Calu3 (cell line): ENCODE measurements at regions not wholly inside any gene's neighbourhood (a gene's known extent, or its start where the extent isn't known, plus 50 kb on each side); places are given as distances from the start of the nearest gene placed in this dataset.
"Not testable (repeated sequence)": the region's sequence is repeated elsewhere in the genome, so short reads cannot be mapped to it uniquely, and the experiment has no call there.

Source experiments
- BruUV-seq: library from RNA; stranded (reverse); fragments of 400-500 nt; replicated peaks from 2 replicates; lab custom pipeline; 2021; lab: Mats Ljungman, UMichigan
- CTCF ChIA-PET: fragments of 300-600 bp; sonication (Branson Sonifier 250); formaldehyde crosslinking; loops from one replicate; lab custom pipeline; 2022; ENCODE audit warnings: antibody characterized with exemption; lab: Charles Lee
- DNase-seq: peaks from one replicate; pipeline ENCODE4 v3.0.0; 2022
- H3K27ac Mint-ChIP-seq: one replicate; pipeline ENCODE4 v1.8.0; 2022; ENCODE audit warnings: mixed read lengths; ENCODE audit not compliant: unreplicated experiment
- H3K27me3 Mint-ChIP-seq: one replicate; pipeline ENCODE4 v1.8.0; 2022; ENCODE audit warnings: mixed read lengths; ENCODE audit not compliant: unreplicated experiment
- H3K36me3 Mint-ChIP-seq: one replicate; pipeline ENCODE4 v1.8.0; 2022; ENCODE audit warnings: mild to moderate bottlenecking, moderate library complexity, mixed read lengths; ENCODE audit not compliant: insufficient read depth, unreplicated experiment
- H3K4me1 Mint-ChIP-seq: one replicate; pipeline ENCODE4 v1.8.0; 2022; ENCODE audit warnings: mild to moderate bottlenecking, low read depth, mixed read lengths; ENCODE audit not compliant: unreplicated experiment
- H3K4me3 Mint-ChIP-seq: one replicate; pipeline ENCODE4 v1.8.0; 2022; ENCODE audit warnings: mild to moderate bottlenecking, low read depth, moderate library complexity, mixed read lengths; ENCODE audit not compliant: unreplicated experiment
- H3K9me3 Mint-ChIP-seq: one replicate; pipeline ENCODE4 v1.8.0; 2022; ENCODE audit warnings: low read depth, mixed read lengths; ENCODE audit not compliant: unreplicated experiment
- intact Hi-C: fragments of 100-400 bp; cut with micrococcal nuclease; formaldehyde crosslinking; loops from one replicate; pipeline ENCODE4 v1.10.0; 2022; ENCODE audit not compliant: unreplicated experiment
- TF ChIP-seq, protein P1 (sequence below): fragments of 200-600 bp; IDR thresholded peaks from one replicate; pipeline ENCODE4 v1.8.0; 2022; ENCODE audit warnings: antibody characterized with exemption; ENCODE audit not compliant: unreplicated experiment

DNA sequence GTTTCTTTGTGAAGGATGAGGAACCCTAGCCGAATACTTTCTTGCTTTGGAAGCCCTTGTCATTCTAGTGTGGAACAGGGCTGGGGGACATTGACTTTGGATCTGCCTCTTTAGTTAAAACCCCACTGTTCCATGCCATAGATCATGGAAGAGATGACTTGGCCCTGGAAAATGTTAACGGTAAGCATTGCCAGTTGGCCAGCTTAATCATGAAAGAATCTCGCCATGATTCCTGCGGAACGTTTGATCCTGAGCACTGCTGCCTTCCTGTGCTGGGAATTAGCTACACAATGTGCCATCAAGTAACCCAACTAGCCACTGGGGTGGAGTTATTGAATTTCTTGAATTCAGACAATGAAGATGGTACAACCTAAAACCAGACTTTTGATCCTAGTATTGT is 177.6 kb upstream of the FZD8 start:
- no peaks in the 10 kb centered on the region for H3K36me3 Mint-ChIP-seq
- DNase-seq: no peak
- CTCF ChIA-PET: no interaction called here
- H3K9me3 Mint-ChIP-seq: no peaks in the 10 kb centered on the region
- no peaks in the 10 kb centered on the region for H3K4me1 Mint-ChIP-seq
- TF ChIP-seq, protein P1, sequence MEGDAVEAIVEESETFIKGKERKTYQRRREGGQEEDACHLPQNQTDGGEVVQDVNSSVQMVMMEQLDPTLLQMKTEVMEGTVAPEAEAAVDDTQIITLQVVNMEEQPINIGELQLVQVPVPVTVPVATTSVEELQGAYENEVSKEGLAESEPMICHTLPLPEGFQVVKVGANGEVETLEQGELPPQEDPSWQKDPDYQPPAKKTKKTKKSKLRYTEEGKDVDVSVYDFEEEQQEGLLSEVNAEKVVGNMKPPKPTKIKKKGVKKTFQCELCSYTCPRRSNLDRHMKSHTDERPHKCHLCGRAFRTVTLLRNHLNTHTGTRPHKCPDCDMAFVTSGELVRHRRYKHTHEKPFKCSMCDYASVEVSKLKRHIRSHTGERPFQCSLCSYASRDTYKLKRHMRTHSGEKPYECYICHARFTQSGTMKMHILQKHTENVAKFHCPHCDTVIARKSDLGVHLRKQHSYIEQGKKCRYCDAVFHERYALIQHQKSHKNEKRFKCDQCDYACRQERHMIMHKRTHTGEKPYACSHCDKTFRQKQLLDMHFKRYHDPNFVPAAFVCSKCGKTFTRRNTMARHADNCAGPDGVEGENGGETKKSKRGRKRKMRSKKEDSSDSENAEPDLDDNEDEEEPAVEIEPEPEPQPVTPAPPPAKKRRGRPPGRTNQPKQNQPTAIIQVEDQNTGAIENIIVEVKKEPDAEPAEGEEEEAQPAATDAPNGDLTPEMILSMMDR: no peak
- BruUV-seq: no TSS peak
- H3K4me3 Mint-ChIP-seq: no peak overlapping the region
- H3K27me3 Mint-ChIP-seq: peaks cover 9% of the 10 kb centered on the region
- intact Hi-C loops: no loop called here
- H3K27ac Mint-ChIP-seq: no peak overlapping the region

DNA sequence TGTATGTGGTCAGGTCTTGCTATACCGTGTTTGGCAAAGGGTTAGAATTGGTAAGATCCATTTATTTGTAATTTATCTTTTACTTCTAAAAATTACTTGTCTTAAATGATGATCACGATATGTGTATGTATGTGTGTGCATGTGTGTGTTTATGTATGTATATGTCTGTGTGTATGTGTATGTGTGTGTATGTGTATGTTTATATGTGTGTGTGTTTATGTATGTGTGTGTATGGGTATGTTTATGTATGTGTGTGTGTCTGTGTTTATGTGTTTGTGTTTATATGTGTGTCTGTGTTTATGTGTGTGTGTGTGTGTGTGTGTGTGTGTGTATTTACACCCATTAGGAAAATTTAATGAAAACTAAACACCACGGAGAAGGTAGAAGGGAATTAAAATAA is 176.9 kb upstream of the FZD8 start:
- H3K9me3 Mint-ChIP-seq: no peaks in the 10 kb centered on the region
- H3K4me1 Mint-ChIP-seq: no peaks in the 10 kb centered on the region
- no peaks in the 10 kb centered on the region for H3K36me3 Mint-ChIP-seq
- no peak overlapping the region for H3K4me3 Mint-ChIP-seq
- no peak overlapping the region for H3K27ac Mint-ChIP-seq
- H3K27me3 Mint-ChIP-seq: peaks cover 15% of the 10 kb centered on the region
- CTCF ChIA-PET: no interaction called here
- DNase-seq: no peak
- intact Hi-C loops: no loop called here
- BruUV-seq: no TSS peak
- TF ChIP-seq, protein P1: no peak

DNA sequence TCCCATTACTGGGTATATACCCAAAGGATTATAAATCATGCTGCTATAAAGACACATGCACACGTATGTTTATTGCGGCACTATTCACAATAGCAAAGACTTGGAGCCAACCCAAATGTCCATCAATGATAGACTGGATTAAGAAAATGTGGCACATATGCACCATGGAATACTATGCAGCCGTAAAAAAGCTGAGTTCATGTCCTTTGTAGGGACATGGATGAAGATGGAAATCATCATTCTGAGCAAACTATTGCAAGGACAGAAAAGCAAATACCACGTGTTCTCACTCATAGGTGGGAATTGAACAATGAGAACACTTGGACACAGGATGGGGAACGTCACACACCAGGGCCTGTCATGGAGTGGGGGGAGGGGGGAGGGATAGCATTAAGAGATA is 175.0 kb upstream of the FZD8 start:
- BruUV-seq, H3K27ac Mint-ChIP-seq, H3K36me3 Mint-ChIP-seq, intact Hi-C loops, H3K4me3 Mint-ChIP-seq, DNase-seq, H3K4me1 Mint-ChIP-seq, CTCF ChIA-PET, H3K9me3 Mint-ChIP-seq: not testable (repeated sequence)
- peaks cover 15% of the 10 kb centered on the region for H3K27me3 Mint-ChIP-seq

DNA sequence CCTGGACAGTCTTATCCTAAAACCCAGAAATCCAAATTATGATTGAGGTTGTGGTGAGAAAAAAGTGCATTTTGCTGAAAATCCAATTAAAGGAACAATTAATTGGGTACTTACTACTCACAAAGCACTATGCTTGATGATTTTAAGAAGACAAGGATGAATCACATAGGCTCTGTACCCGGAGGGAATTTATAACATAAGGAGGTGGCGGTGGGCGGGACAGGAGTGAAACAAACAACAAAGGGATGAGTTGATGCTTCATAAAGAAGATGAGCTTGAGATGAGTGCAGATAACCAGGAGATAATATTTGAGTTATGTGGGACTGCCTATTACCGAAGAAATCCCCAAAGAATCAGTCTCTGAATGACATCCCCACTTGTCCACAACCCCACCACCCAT is 171.1 kb upstream of the FZD8 start:
- no peak overlapping the region for H3K4me3 Mint-ChIP-seq

DNA sequence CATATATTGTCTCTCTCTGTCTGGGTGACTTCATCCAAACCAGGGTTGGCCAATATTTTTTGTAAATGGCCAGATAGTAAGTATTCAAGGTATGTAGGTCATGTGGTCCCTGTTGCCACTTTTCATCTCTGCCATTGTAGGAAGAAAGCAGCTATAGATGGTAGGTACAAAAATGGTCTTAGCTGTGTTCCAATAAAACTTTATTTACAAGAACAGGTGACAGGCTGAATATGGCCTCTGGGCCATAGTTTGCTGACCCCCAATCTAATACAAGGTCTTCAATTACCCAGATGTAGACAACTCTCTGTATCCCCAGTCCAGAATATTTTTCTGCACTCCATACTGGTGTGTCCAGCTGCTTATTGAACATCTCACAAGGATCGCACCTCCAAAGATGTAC is 166.2 kb upstream of the FZD8 start:
- H3K4me3 Mint-ChIP-seq: no peak overlapping the region
- no peaks in the 10 kb centered on the region for H3K36me3 Mint-ChIP-seq
- peaks cover 27% of the 10 kb centered on the region for H3K27me3 Mint-ChIP-seq
- no peak for DNase-seq
- peaks cover 14% of the 10 kb centered on the region for H3K9me3 Mint-ChIP-seq
- no peaks in the 10 kb centered on the region for H3K4me1 Mint-ChIP-seq
- BruUV-seq: no TSS peak
- TF ChIP-seq, protein P1: no peak
- H3K27ac Mint-ChIP-seq: no peak overlapping the region
- CTCF ChIA-PET: interaction anchor here (0.7 kb wide), 1 partner anchor 80 kb away, joined by 3 read pairs; no protein-coding TSS in a partner anchor
- intact Hi-C loops: no loop called here

More for the DNA sequence above, 171.1 kb upstream of the FZD8 start:
- H3K36me3 Mint-ChIP-seq: no peaks in the 10 kb centered on the region
- peaks cover 8% of the 10 kb centered on the region for H3K9me3 Mint-ChIP-seq
- H3K4me1 Mint-ChIP-seq: no peaks in the 10 kb centered on the region
- CTCF ChIA-PET: no interaction called here
- intact Hi-C loops: no loop called here
- TF ChIP-seq, protein P1: no peak
- H3K27ac Mint-ChIP-seq: no peak overlapping the region
- no TSS peak for BruUV-seq
- DNase-seq: no peak
- H3K27me3 Mint-ChIP-seq: peaks cover 32% of the 10 kb centered on the region
